A172 (cell line): ENCODE measurements at regions not wholly inside any gene's neighbourhood (a gene's known extent, or its start where the extent isn't known, plus 50 kb on each side); places are given as distances from the start of the nearest gene placed in this dataset.
"Not testable (repeated sequence)": the region's sequence is repeated elsewhere in the genome, so short reads cannot be mapped to it uniquely, and the experiment has no call there.

ENCODE experiments used
- DNase-seq: peaks from one replicate; pipeline ENCODE4 v3.0.0-alpha.2; 2015; ENCODE audit warnings: low spot score

- DNase-seq = no peak
These were observed 177.6 kb upstream of the GLRA2 start for GRCh38 chrX:14351611-14352303.

GRCh38 chrX:14347523-14347922, 181.8 kb upstream of the GLRA2 start:
- no peak for DNase-seq

- no peak for DNase-seq
These were observed 185.0 kb upstream of the GLRA2 start for GRCh38 chrX:14344172-14344940.

- no peak for DNase-seq
These were observed 219.9 kb upstream of the GLRA2 start for GRCh38 chrX:14309431-14309830.

- not testable (repeated sequence) for DNase-seq
These were observed 220.4 kb upstream of the GLRA2 start for GRCh38 chrX:14308976-14309375.

- DNase-seq = no peak
These were observed 225.4 kb upstream of the GLRA2 start for GRCh38 chrX:14303891-14304290.

GRCh38 chrX:14302561-14302960, 226.8 kb upstream of the GLRA2 start:
- DNase-seq = not testable (repeated sequence)

- no peak for DNase-seq
These were observed 229.0 kb upstream of the GLRA2 start for GRCh38 chrX:14300376-14300775.

GRCh38 chrX:14295426-14295825, 233.9 kb upstream of the GLRA2 start:
- DNase-seq = no peak

GRCh38 chrX:14291666-14292500, 237.5 kb upstream of the GLRA2 start:
- no peak for DNase-seq

GRCh38 chrX:14290335-14290734, 239.0 kb upstream of the GLRA2 start:
- DNase-seq = no peak

GRCh38 chrX:14274691-14275090, 245.0 kb upstream of the GEMIN8 start:
- DNase-seq = no peak

- no peak for DNase-seq
These were observed 237.5 kb upstream of the GEMIN8 start for GRCh38 chrX:14267216-14267615.

GRCh38 chrX:14266705-14267104, 237.0 kb upstream of the GEMIN8 start:
- DNase-seq = no peak

- DNase-seq = no peak
These were observed 214.1 kb upstream of the GEMIN8 start for GRCh38 chrX:14243823-14244222.

GRCh38 chrX:14235004-14235403, 205.3 kb upstream of the GEMIN8 start:
- no peak for DNase-seq

GRCh38 chrX:14232688-14233087, 203.0 kb upstream of the GEMIN8 start:
- no peak for DNase-seq

GRCh38 chrX:14228611-14229010, 198.9 kb upstream of the GEMIN8 start:
- peak; percentile 1 for DNase-seq

- no peak for DNase-seq
These were observed 190.8 kb upstream of the GEMIN8 start for GRCh38 chrX:14220386-14220944.

GRCh38 chrX:14209034-14209433, 179.3 kb upstream of the GEMIN8 start:
- no peak for DNase-seq

- no peak for DNase-seq
These were observed 165.0 kb upstream of the GEMIN8 start for GRCh38 chrX:14194711-14195110.

GRCh38 chrX:14193547-14193946, 163.9 kb upstream of the GEMIN8 start:
- DNase-seq = no peak
